Heart left ventricle (tissue), 13 donors: ENCODE measurements at regions not wholly inside any gene's neighbourhood (a gene's known extent, or its start where the extent isn't known, plus 50 kb on each side); places are given as distances from the start of the nearest gene placed in this dataset.

Source experiments
- POLR2A ChIP-seq, 2 donors: fragments of 450-650 bp; IDR thresholded peaks; one replicate each; pipeline ENCODE4 v1.6.1; 2017; ENCODE audit warnings: antibody characterized with exemption in 2 of 2, mild to moderate bottlenecking in 2 of 2, moderate library complexity in 2 of 2
- TF ChIP-seq, protein P1 (sequence below), 12 donors: fragments of 200-600 bp; sonication (generic) in 4 of 12; IDR thresholded peaks; one replicate each; pipeline versions ENCODE4 v1.5.0 to v1.8.0; 2018 to 2022; ENCODE audit warnings: antibody characterized with exemption in 12 of 12, mild to moderate bottlenecking in 5 of 12
- donor health status: ischemic (EF 13 %, LVEDD 7.1; RV severe dilation, severe dysfunction).
- donor health status: DM: no; HTN: yes; CAD: no.
- donor health status: DM: no; HTN: no; CAD: no.
- donor health status: ischemic (EF 25% LVEDD 6.9; RV normal size, moderate dysfunction).
- donor health status: ischemic (EF 25% LVEDD 5.7; RV mildly dilated, moderate dysfunction).
- donor health status: ischemic (EF 35%, LVEDD 5.7; RV mildly dilated, moderate dysfunction).
- donor health status: nonischemic (EF 11% LVEDD 7.7; RV severe dilation, severe dysfunction).
- donor health status: DM: yes; HTN: yes; CAD: no.
- donor health status: PGD.
- donor health status: ischemic (EF 29% LVEDD 5.4; RV normal size, mild dysfunction).
- donor health status: nonischemic (EF 23%, LVEDD 6.1; RV moderate dilation, normal function).

DNA sequence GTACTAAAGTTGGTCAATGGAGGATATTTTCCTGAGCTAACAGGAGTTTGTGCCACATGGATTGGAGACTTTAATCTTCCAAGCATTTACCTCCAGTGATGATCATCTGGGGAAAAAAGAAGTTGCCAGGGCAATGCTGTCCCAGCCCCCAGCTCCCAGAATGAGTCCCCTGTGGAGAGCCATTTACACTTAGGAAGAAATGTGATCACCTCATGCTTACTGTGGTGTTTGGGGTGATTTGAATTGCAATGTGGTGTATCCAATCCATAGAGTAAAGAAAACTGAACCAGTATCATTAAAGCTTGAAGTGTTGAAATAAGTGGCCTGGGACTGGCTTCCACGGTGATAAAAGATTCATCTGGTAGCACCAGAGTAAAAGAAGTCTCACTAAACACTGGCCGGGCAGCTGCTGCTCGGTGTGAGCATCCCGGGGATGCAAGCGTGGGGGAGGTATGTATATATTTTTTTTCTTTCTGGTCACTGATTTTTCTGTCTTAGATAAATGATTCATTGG, 117.2 kb upstream of the NTM start:
- no peak for TF ChIP-seq POLR2A (IDR thresholded peaks at IDR 0.05)
- TF ChIP-seq, protein P1, sequence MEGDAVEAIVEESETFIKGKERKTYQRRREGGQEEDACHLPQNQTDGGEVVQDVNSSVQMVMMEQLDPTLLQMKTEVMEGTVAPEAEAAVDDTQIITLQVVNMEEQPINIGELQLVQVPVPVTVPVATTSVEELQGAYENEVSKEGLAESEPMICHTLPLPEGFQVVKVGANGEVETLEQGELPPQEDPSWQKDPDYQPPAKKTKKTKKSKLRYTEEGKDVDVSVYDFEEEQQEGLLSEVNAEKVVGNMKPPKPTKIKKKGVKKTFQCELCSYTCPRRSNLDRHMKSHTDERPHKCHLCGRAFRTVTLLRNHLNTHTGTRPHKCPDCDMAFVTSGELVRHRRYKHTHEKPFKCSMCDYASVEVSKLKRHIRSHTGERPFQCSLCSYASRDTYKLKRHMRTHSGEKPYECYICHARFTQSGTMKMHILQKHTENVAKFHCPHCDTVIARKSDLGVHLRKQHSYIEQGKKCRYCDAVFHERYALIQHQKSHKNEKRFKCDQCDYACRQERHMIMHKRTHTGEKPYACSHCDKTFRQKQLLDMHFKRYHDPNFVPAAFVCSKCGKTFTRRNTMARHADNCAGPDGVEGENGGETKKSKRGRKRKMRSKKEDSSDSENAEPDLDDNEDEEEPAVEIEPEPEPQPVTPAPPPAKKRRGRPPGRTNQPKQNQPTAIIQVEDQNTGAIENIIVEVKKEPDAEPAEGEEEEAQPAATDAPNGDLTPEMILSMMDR (IDR thresholded peaks at IDR 0.05): no peak
